ENCODE measurements at regions not wholly inside any gene's neighbourhood (a gene's known extent, or its start where the extent isn't known, plus 50 kb on each side); places are given as distances from the start of the nearest gene placed in this dataset.
A peak's percentile ranks its signal among the peaks of the same experiment; 100 is the strongest.

GRCh38 chr16:85422632-85423550, 190.2 kb upstream of the GSE1 start (continued):
- TF ChIP-seq SOX5 (CRISPR knock-in tag; IDR thresholded peaks at IDR 0.05; ENCODE audit: borderline replicate concordance) (peak; percentile 92), CBX1 (IDR thresholded peaks at IDR 0.05; ENCODE audit: low read depth) (no peak), ZNF30 (CRISPR knock-in tag; IDR thresholded peaks at IDR 0.05) (no peak), ZNF816 (CRISPR knock-in tag; IDR thresholded peaks at IDR 0.05; ENCODE audit: borderline replicate concordance) (no peak; the same call in 1 of the 2 replicates), RBAK (CRISPR knock-in tag; IDR thresholded peaks at IDR 0.05) (peak; percentile 60; the same call in 1 of the 2 replicates), ZFP36L1 (CRISPR knock-in tag; IDR thresholded peaks at IDR 0.05) (peak; percentile 85; the same call in 1 of the 2 replicates), ZNF333 (CRISPR knock-in tag; IDR thresholded peaks at IDR 0.05; ENCODE audit: borderline replicate concordance) (peak; percentile 94), TEAD2 (CRISPR knock-in tag; IDR thresholded peaks at IDR 0.05) (no peak), ZFYVE20 (CRISPR knock-in tag; IDR thresholded peaks at IDR 0.05; ENCODE audit: borderline replicate concordance, low read depth) (no peak), MLLT10 (CRISPR knock-in tag; IDR thresholded peaks at IDR 0.05) (no peak), NKX3-1 (CRISPR knock-in tag; IDR thresholded peaks at IDR 0.05) (peak; percentile 87), ZSCAN25 (CRISPR knock-in tag; IDR thresholded peaks at IDR 0.05) (peak; percentile 91), GZF1 (CRISPR knock-in tag; IDR thresholded peaks at IDR 0.05) (0 out of 2 replicates have a peak, but pooled peaks have one; percentile 34), ZNF607 (CRISPR knock-in tag; IDR thresholded peaks at IDR 0.05; ENCODE audit: borderline replicate concordance) (no peak; the same call in 1 of the 2 replicates), RFXANK (CRISPR knock-in tag; IDR thresholded peaks at IDR 0.05) (0 out of 2 replicates have a peak, but pooled peaks have one; percentile 61), IRX3 (CRISPR knock-in tag; IDR thresholded peaks at IDR 0.05; ENCODE audit: borderline replicate concordance, low read depth) (no peak), ZNF101 (CRISPR knock-in tag; IDR thresholded peaks at IDR 0.05; ENCODE audit: borderline replicate concordance, low read depth) (peak; percentile 22; the same call in 1 of the 2 replicates), ZBTB25 (CRISPR knock-in tag; IDR thresholded peaks at IDR 0.05) (peak; percentile 75), ZNF7 (CRISPR knock-in tag; IDR thresholded peaks at IDR 0.05) (no peak), ARNT (IDR thresholded peaks at IDR 0.05) (no peak), KDM4B (CRISPR knock-in tag; IDR thresholded peaks at IDR 0.05) (peak; percentile 62; the same call in 1 of the 2 replicates), ZNF3 (CRISPR knock-in tag; IDR thresholded peaks at IDR 0.05) (no peak)
- TF ChIP-seq, protein P1, sequence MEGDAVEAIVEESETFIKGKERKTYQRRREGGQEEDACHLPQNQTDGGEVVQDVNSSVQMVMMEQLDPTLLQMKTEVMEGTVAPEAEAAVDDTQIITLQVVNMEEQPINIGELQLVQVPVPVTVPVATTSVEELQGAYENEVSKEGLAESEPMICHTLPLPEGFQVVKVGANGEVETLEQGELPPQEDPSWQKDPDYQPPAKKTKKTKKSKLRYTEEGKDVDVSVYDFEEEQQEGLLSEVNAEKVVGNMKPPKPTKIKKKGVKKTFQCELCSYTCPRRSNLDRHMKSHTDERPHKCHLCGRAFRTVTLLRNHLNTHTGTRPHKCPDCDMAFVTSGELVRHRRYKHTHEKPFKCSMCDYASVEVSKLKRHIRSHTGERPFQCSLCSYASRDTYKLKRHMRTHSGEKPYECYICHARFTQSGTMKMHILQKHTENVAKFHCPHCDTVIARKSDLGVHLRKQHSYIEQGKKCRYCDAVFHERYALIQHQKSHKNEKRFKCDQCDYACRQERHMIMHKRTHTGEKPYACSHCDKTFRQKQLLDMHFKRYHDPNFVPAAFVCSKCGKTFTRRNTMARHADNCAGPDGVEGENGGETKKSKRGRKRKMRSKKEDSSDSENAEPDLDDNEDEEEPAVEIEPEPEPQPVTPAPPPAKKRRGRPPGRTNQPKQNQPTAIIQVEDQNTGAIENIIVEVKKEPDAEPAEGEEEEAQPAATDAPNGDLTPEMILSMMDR (CRISPR knock-in tag; IDR thresholded peaks at IDR 0.05) = peak; percentile 89
- TF ChIP-seq, protein P2, sequence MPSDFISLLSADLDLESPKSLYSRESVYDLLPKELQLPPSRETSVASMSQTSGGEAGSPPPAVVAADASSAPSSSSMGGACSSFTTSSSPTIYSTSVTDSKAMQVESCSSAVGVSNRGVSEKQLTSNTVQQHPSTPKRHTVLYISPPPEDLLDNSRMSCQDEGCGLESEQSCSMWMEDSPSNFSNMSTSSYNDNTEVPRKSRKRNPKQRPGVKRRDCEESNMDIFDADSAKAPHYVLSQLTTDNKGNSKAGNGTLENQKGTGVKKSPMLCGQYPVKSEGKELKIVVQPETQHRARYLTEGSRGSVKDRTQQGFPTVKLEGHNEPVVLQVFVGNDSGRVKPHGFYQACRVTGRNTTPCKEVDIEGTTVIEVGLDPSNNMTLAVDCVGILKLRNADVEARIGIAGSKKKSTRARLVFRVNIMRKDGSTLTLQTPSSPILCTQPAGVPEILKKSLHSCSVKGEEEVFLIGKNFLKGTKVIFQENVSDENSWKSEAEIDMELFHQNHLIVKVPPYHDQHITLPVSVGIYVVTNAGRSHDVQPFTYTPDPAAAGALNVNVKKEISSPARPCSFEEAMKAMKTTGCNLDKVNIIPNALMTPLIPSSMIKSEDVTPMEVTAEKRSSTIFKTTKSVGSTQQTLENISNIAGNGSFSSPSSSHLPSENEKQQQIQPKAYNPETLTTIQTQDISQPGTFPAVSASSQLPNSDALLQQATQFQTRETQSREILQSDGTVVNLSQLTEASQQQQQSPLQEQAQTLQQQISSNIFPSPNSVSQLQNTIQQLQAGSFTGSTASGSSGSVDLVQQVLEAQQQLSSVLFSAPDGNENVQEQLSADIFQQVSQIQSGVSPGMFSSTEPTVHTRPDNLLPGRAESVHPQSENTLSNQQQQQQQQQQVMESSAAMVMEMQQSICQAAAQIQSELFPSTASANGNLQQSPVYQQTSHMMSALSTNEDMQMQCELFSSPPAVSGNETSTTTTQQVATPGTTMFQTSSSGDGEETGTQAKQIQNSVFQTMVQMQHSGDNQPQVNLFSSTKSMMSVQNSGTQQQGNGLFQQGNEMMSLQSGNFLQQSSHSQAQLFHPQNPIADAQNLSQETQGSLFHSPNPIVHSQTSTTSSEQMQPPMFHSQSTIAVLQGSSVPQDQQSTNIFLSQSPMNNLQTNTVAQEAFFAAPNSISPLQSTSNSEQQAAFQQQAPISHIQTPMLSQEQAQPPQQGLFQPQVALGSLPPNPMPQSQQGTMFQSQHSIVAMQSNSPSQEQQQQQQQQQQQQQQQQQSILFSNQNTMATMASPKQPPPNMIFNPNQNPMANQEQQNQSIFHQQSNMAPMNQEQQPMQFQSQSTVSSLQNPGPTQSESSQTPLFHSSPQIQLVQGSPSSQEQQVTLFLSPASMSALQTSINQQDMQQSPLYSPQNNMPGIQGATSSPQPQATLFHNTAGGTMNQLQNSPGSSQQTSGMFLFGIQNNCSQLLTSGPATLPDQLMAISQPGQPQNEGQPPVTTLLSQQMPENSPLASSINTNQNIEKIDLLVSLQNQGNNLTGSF (CRISPR knock-in tag; IDR thresholded peaks at IDR 0.05) = peak; percentile 36; the same call in 1 of the 2 replicates
